Mucosa of descending colon (tissue), 3 donors: ENCODE measurements at regions not wholly inside any gene's neighbourhood (a gene's known extent, or its start where the extent isn't known, plus 50 kb on each side); places are given as distances from the start of the nearest gene placed in this dataset.
"Not testable (repeated sequence)": the region's sequence is repeated elsewhere in the genome, so short reads cannot be mapped to it uniquely, and the experiment has no call there.

Source experiments
- ATAC-seq: fragments of 200-7000 bp; cut with Tn5 transposase; one replicate; pipeline ENCODE4 v1.9.1; 2020; ENCODE audit warnings: mild to moderate bottlenecking, moderate library complexity
- DNase-seq, 3 donors: peaks; one replicate each; pipeline ENCODE4 v3.0.0-alpha.2; 2020
- H3K36me3 ChIP-seq: fragments of 200-600 bp; one replicate; pipeline ENCODE4 v1.8.0; 2021; ENCODE audit warnings: low read depth, mild to moderate bottlenecking
- H3K4me1 ChIP-seq: fragments of 200-600 bp; one replicate; pipeline ENCODE4 v1.8.0; 2021; ENCODE audit warnings: low read depth, mild to moderate bottlenecking
- H3K4me3 ChIP-seq: fragments of 200-600 bp; one replicate; pipeline ENCODE4 v1.8.0; 2021; ENCODE audit warnings: mild to moderate bottlenecking
- H3K9me3 ChIP-seq: fragments of 200-600 bp; one replicate; pipeline ENCODE4 v1.8.0; 2021; ENCODE audit warnings: mild to moderate bottlenecking
- intact Hi-C, 2 donors: fragments of 100-400 bp; cut with DNase I in 1 of 2; cut with micrococcal nuclease in 1 of 2; formaldehyde crosslinking; loops; one replicate each; pipeline versions ENCODE4 v1.11.0 to v1.11.1; 2022; cut with DNase I, micrococcal nuclease
- TF ChIP-seq, protein P1 (sequence below): fragments of 200-600 bp; IDR thresholded peaks from one replicate; pipeline ENCODE4 v1.8.0; 2022; ENCODE audit warnings: antibody characterized with exemption, mild to moderate bottlenecking
- donor health status: DM: no; HTN: no; CAD: no; lungs with moderate emphysema.
- donor health status: DM: no; HTN: no; CAD: no.
- donor health status: DM: no; HTN: yes; CAD: no.

DNA sequence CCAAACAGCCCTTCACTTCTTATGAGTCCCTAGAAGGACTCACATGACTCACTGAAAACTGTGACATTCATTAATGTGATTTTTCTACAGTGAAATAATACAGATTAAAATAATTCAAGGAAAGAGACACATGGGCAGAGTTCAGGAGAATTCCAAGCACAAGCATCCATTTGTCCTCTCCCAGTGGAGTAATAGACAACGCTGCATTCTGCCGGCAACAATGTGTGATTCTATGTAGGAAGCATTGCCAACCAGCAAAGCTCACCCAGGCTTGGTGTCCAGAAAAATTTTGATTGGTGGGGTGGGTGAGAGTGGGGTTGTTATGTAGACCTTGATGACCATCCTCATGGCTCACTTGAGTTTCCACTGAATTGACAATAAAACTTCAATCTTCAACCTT, 123.9 kb downstream of the VPREB1 start:
- H3K4me1 ChIP-seq: no peaks in the 10 kb centered on the region
- no peak overlapping the region for H3K4me3 ChIP-seq
- ATAC-seq (no peak), DNase-seq (no peak)
- TF ChIP-seq, protein P1, sequence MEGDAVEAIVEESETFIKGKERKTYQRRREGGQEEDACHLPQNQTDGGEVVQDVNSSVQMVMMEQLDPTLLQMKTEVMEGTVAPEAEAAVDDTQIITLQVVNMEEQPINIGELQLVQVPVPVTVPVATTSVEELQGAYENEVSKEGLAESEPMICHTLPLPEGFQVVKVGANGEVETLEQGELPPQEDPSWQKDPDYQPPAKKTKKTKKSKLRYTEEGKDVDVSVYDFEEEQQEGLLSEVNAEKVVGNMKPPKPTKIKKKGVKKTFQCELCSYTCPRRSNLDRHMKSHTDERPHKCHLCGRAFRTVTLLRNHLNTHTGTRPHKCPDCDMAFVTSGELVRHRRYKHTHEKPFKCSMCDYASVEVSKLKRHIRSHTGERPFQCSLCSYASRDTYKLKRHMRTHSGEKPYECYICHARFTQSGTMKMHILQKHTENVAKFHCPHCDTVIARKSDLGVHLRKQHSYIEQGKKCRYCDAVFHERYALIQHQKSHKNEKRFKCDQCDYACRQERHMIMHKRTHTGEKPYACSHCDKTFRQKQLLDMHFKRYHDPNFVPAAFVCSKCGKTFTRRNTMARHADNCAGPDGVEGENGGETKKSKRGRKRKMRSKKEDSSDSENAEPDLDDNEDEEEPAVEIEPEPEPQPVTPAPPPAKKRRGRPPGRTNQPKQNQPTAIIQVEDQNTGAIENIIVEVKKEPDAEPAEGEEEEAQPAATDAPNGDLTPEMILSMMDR: no peak
- intact Hi-C loops: no loop called here
- no peaks in the 10 kb centered on the region for H3K36me3 ChIP-seq
- no peaks in the 10 kb centered on the region for H3K9me3 ChIP-seq

- intact Hi-C loops, H3K36me3 ChIP-seq, H3K9me3 ChIP-seq, H3K4me3 ChIP-seq, H3K4me1 ChIP-seq: not testable (repeated sequence)
- DNase-seq (peak in 2 of 3 donors; percentile 16 to 63), ATAC-seq (peak; percentile 75)
These were observed 124.8 kb downstream of the VPREB1 start for GRCh38 chr22:22369219-22369963.

GRCh38 chr22:22369964-22370270, 125.3 kb downstream of the VPREB1 start:
- TF ChIP-seq, protein P1: no peak
- H3K36me3 ChIP-seq: no peaks in the 10 kb centered on the region
- ATAC-seq (peak; percentile 23), DNase-seq (peak in 1 of 3 donors; percentile 27)
- H3K9me3 ChIP-seq: no peaks in the 10 kb centered on the region
- H3K4me3 ChIP-seq: no peak overlapping the region
- H3K4me1 ChIP-seq: no peaks in the 10 kb centered on the region
- intact Hi-C loops: no loop called here

- intact Hi-C loops: no loop called here
- DNase-seq: no peak
- no peak for ATAC-seq
- Histone ChIP-seq H3K36me3 (no peaks in the 10 kb centered on the region), H3K4me3 (no peak overlapping the region), H3K9me3 (no peaks in the 10 kb centered on the region), H3K4me1 (no peaks in the 10 kb centered on the region)
- TF ChIP-seq, protein P1: no peak
These were observed 126.5 kb downstream of the VPREB1 start for GRCh38 chr22:22371031-22371541.

GRCh38 chr22:22372086-22372485, 127.5 kb downstream of the VPREB1 start:
- ATAC-seq: no peak
- intact Hi-C loops: no loop called here
- TF ChIP-seq, protein P1: no peak
- Histone ChIP-seq H3K4me1 (no peaks in the 10 kb centered on the region), H3K36me3 (no peaks in the 10 kb centered on the region), H3K9me3 (no peaks in the 10 kb centered on the region), H3K4me3 (no peak overlapping the region)
- no peak for DNase-seq

DNA sequence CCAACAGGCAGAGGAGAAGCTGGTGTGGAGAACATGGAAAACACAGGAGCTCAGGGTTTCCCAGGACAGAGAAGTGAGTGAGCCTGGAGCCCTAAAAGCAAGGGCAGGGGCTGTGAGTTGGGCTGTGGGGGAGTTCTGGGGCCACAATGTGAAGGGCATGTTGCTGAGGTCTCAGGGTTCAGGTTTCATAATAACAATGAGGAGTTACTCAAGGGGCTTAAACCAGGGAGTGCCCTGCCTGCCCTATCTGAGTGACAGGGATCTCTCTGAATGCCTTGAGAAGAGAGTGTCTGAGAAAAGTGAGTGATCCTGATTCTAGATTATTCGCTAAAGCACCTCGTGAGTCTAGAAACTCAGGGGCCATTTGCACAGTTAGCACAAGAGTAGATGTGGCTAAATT, 129.6 kb downstream of the VPREB1 start:
- intact Hi-C loops: no loop called here
- H3K4me3 ChIP-seq: no peak overlapping the region
- no peaks in the 10 kb centered on the region for H3K4me1 ChIP-seq
- no peaks in the 10 kb centered on the region for H3K36me3 ChIP-seq
- no peak for DNase-seq
- TF ChIP-seq, protein P1: no peak
- no peak for ATAC-seq
- no peaks in the 10 kb centered on the region for H3K9me3 ChIP-seq
